ENCODE measurements at regions not wholly inside any gene's neighbourhood (a gene's known extent, or its start where the extent isn't known, plus 50 kb on each side); places are given as distances from the start of the nearest gene placed in this dataset.

GRCh38 chr9:26727471-26727870 is 165.1 kb downstream of the CAAP1 start:
- no peaks in the 10 kb centered on the region for H3K79me2 ChIP-seq (ENCODE audit: insufficient read depth, low read length)
- H2AFZ ChIP-seq (ENCODE audit: low read length) = no peak overlapping the region
- no peaks in the 10 kb centered on the region for H3F3A ChIP-seq (ENCODE audit: low read depth)
- TF ChIP-seq, protein P1, sequence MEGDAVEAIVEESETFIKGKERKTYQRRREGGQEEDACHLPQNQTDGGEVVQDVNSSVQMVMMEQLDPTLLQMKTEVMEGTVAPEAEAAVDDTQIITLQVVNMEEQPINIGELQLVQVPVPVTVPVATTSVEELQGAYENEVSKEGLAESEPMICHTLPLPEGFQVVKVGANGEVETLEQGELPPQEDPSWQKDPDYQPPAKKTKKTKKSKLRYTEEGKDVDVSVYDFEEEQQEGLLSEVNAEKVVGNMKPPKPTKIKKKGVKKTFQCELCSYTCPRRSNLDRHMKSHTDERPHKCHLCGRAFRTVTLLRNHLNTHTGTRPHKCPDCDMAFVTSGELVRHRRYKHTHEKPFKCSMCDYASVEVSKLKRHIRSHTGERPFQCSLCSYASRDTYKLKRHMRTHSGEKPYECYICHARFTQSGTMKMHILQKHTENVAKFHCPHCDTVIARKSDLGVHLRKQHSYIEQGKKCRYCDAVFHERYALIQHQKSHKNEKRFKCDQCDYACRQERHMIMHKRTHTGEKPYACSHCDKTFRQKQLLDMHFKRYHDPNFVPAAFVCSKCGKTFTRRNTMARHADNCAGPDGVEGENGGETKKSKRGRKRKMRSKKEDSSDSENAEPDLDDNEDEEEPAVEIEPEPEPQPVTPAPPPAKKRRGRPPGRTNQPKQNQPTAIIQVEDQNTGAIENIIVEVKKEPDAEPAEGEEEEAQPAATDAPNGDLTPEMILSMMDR (conservative IDR thresholded peaks at IDR 0.05; ENCODE audit: low read length) = no peak
- TF ChIP-seq EZH2phosphoT487 (IDR thresholded peaks at IDR 0.05; ENCODE audit: borderline replicate concordance) = no peak
- no peaks in the 10 kb centered on the region for H4K20me1 ChIP-seq (ENCODE audit: insufficient read depth, low read length, poor library complexity, severe bottlenecking)
- no peaks in the 10 kb centered on the region for H3K36me3 ChIP-seq (ENCODE audit: insufficient read depth, low read length)
- H3K9ac ChIP-seq (ENCODE audit: low read depth, low read length, poor library complexity, severe bottlenecking) = no peak overlapping the region
- H3K27me3 ChIP-seq (ENCODE audit: insufficient read depth, low read length, poor library complexity, severe bottlenecking) = no peaks in the 10 kb centered on the region
- H3K9me3 ChIP-seq (ENCODE audit: insufficient read depth, low read depth, low read length) = no peaks in the 10 kb centered on the region
- H3K4me2 ChIP-seq (ENCODE audit: low read depth, low read length, poor library complexity, severe bottlenecking) = no peak overlapping the region
- H3K9me2 ChIP-seq (replicated peaks; ENCODE audit: low read depth, low read length) = no peaks in the 10 kb centered on the region
- no peak overlapping the region for H3K4me3 ChIP-seq (ENCODE audit: low read length, poor library complexity, severe bottlenecking)
- H3K4me1 ChIP-seq (ENCODE audit: insufficient read depth, low read length, poor library complexity, severe bottlenecking) = no peaks in the 10 kb centered on the region

DNA sequence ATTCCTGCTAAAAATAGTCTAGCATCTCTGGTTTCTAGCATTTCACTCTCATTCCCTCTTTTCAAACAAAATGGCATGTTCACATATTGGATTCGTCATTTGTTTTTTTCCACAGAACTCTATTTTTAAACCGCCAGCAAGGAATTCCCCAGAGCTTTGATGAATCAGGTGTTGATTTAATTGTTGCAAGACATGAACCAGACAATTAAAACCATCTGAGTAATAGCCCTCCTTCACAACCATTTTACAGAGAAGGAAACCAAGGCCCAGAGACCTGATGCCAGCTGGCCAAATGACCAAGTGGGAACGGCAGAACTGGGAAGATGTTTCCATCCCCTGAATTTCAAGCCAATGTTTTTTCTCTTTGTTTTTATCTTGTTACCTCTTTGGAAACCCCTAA is 167.0 kb downstream of the CAAP1 start:
- H3K36me3 ChIP-seq (ENCODE audit: insufficient read depth, low read length) = no peaks in the 10 kb centered on the region
- no peak overlapping the region for H2AFZ ChIP-seq (ENCODE audit: low read length)
- no peaks in the 10 kb centered on the region for H3K4me1 ChIP-seq (ENCODE audit: insufficient read depth, low read length, poor library complexity, severe bottlenecking)
- no peaks in the 10 kb centered on the region for H3K9me2 ChIP-seq (replicated peaks; ENCODE audit: low read depth, low read length)
- H3K9me3 ChIP-seq (ENCODE audit: insufficient read depth, low read depth, low read length) = no peaks in the 10 kb centered on the region
- TF ChIP-seq EZH2phosphoT487 (IDR thresholded peaks at IDR 0.05; ENCODE audit: borderline replicate concordance) = no peak
- TF ChIP-seq, protein P1 (conservative IDR thresholded peaks at IDR 0.05; ENCODE audit: low read length) = no peak
- H3K4me3 ChIP-seq (ENCODE audit: low read length, poor library complexity, severe bottlenecking) = no peak overlapping the region
- no peaks in the 10 kb centered on the region for H3K27me3 ChIP-seq (ENCODE audit: insufficient read depth, low read length, poor library complexity, severe bottlenecking)
- no peaks in the 10 kb centered on the region for H3K79me2 ChIP-seq (ENCODE audit: insufficient read depth, low read length)
- no peaks in the 10 kb centered on the region for H4K20me1 ChIP-seq (ENCODE audit: insufficient read depth, low read length, poor library complexity, severe bottlenecking)
- H3K9ac ChIP-seq (ENCODE audit: low read depth, low read length, poor library complexity, severe bottlenecking) = no peak overlapping the region
- no peaks in the 10 kb centered on the region for H3F3A ChIP-seq (ENCODE audit: low read depth)
- no peak overlapping the region for H3K4me2 ChIP-seq (ENCODE audit: low read depth, low read length, poor library complexity, severe bottlenecking)

- no peak for TF ChIP-seq EZH2phosphoT487 (IDR thresholded peaks at IDR 0.05; ENCODE audit: borderline replicate concordance)
- TF ChIP-seq, protein P1 (conservative IDR thresholded peaks at IDR 0.05; ENCODE audit: low read length) = peak; percentile 46; the same call in 1 of the 2 replicates
- no peaks in the 10 kb centered on the region for H3K27me3 ChIP-seq (ENCODE audit: insufficient read depth, low read length, poor library complexity, severe bottlenecking)
- no peak overlapping the region for H3K9ac ChIP-seq (ENCODE audit: low read depth, low read length, poor library complexity, severe bottlenecking)
- H3K79me2 ChIP-seq (ENCODE audit: insufficient read depth, low read length) = no peaks in the 10 kb centered on the region
- H3F3A ChIP-seq (ENCODE audit: low read depth) = no peaks in the 10 kb centered on the region
- H2AFZ ChIP-seq (ENCODE audit: low read length) = no peak overlapping the region
- H3K9me2 ChIP-seq (replicated peaks; ENCODE audit: low read depth, low read length) = no peaks in the 10 kb centered on the region
- no peaks in the 10 kb centered on the region for H3K36me3 ChIP-seq (ENCODE audit: insufficient read depth, low read length)
- H3K9me3 ChIP-seq (ENCODE audit: insufficient read depth, low read depth, low read length) = no peaks in the 10 kb centered on the region
- H3K4me2 ChIP-seq (ENCODE audit: low read depth, low read length, poor library complexity, severe bottlenecking) = no peak overlapping the region
- no peak overlapping the region for H3K4me3 ChIP-seq (ENCODE audit: low read length, poor library complexity, severe bottlenecking)
- H4K20me1 ChIP-seq (ENCODE audit: insufficient read depth, low read length, poor library complexity, severe bottlenecking) = no peaks in the 10 kb centered on the region
- H3K4me1 ChIP-seq (ENCODE audit: insufficient read depth, low read length, poor library complexity, severe bottlenecking) = no peaks in the 10 kb centered on the region
Observed at GRCh38 chr9:26723486-26723885, 169.1 kb downstream of the CAAP1 start.
